ENCODE measurements at regions not wholly inside any gene's neighbourhood (a gene's known extent, or its start where the extent isn't known, plus 50 kb on each side); places are given as distances from the start of the nearest gene placed in this dataset.

DNA sequence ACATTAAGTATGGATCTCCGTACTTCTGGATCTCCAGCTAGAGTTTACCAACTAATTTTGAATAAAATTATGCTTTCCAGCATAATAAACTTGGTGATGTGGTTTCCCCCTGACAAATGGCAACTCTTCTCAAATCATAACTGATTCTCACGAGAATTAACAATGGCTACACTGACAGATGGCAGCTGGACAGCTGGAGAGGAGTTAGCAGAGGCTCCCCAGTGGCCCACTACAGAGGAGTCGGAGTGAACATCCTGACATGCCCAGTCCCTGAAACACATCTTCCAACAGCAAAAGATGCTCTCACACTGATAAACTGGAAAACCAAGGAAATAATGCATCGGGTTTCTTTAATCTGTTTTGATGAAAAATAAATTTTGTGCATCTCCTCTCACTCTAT, 239.6 kb downstream of the MAN2A1 start:
- no peak overlapping the region for H3K4me3 ChIP-seq
- WGBS, 2 donors = 71 to 83% methylated on average over 4 of the region's 4 CpGs
- H3K4me1 ChIP-seq = no peaks in the 10 kb centered on the region
- no peaks in the 10 kb centered on the region for H3K36me3 ChIP-seq
- no peak for DNase-seq (ENCODE audit: low spot score in 2 of 2)
- TF ChIP-seq POLR2A (IDR thresholded peaks at IDR 0.05) (no peak), CTCF (IDR thresholded peaks at IDR 0.05) (no peak), EP300 (IDR thresholded peaks at IDR 0.05) (no peak)
- no peaks in the 10 kb centered on the region for H3K9me3 ChIP-seq
- H3K27ac ChIP-seq = no peak overlapping the region
- no peaks in the 10 kb centered on the region for H3K27me3 ChIP-seq

DNA sequence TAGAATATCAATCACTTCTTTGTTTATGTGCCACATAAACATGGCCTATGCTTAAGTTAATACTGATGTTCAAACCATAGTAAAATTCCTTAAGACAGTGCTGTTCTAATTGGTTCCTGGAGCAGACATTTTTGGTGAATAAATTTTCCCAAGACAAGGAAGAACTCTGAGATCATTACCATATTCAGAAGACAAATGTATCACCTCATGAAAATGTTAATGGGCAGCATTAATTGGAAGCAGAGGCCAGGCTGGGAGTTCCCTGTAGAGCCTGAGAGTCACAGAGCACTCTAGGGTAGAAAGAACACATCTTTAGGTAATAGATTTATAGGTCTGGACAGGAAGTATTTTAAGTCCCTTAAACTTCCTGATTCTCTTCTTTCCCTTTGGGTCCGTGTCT, 240.2 kb downstream of the MAN2A1 start:
- no peak for DNase-seq (ENCODE audit: low spot score in 2 of 2)
- no peaks in the 10 kb centered on the region for H3K4me1 ChIP-seq
- no peaks in the 10 kb centered on the region for H3K27me3 ChIP-seq
- no peak overlapping the region for H3K27ac ChIP-seq
- H3K36me3 ChIP-seq = no peaks in the 10 kb centered on the region
- no peak overlapping the region for H3K4me3 ChIP-seq
- WGBS, 2 donors = 53 to 57% methylated on average over 1 of the region's 1 CpG
- H3K9me3 ChIP-seq = no peaks in the 10 kb centered on the region
- no peak for TF ChIP-seq EP300 (IDR thresholded peaks at IDR 0.05)
- TF ChIP-seq CTCF (IDR thresholded peaks at IDR 0.05) = no peak
- TF ChIP-seq POLR2A (IDR thresholded peaks at IDR 0.05) = no peak

DNA sequence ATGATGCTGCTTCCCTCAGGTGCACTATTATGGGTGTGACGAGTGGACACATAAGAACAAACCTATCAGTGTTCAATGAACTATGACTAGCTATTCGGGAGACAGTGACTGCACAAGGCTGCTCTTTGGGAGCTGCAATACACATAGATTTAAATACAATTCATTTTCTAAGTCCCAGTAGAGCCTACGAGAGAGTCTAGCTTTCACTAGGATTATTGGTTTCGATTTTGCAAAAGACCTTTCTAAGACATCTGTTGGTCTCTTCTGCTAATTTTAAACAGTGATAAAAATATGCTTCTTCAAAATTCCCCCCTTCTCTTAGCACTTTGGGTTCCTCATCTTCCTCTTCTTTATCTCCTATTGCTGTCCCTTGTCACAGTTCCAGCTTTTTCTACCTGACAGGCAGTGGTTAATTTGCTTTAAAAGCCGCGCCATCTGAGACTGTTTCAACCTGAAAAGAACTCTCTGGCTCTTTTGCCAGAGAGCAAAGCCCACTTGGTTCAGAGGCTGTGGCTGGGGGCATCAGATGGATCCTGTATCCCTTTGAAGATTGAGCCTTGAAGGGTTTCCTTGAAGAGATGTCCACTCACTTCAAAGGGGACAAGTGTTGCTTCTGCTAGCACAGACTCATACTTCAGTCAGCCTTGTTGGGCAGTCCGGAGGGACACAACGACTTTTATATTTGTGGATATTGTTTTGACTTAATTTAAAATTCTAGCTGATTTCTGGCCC, 241.5 kb downstream of the MAN2A1 start:
- 78 to 80% methylated on average over 8 of the region's 8 CpGs for WGBS, 2 donors
- Histone ChIP-seq H3K4me1 (no peaks in the 10 kb centered on the region), H3K4me3 (no peak overlapping the region), H3K27ac (no peak overlapping the region), H3K9me3 (no peaks in the 10 kb centered on the region), H3K27me3 (no peaks in the 10 kb centered on the region), H3K36me3 (no peaks in the 10 kb centered on the region)
- TF ChIP-seq CTCF (IDR thresholded peaks at IDR 0.05) = no peak
- TF ChIP-seq POLR2A (IDR thresholded peaks at IDR 0.05) = no peak
- TF ChIP-seq EP300 (IDR thresholded peaks at IDR 0.05) = no peak
- DNase-seq (ENCODE audit: low spot score in 2 of 2) = no peak

DNA sequence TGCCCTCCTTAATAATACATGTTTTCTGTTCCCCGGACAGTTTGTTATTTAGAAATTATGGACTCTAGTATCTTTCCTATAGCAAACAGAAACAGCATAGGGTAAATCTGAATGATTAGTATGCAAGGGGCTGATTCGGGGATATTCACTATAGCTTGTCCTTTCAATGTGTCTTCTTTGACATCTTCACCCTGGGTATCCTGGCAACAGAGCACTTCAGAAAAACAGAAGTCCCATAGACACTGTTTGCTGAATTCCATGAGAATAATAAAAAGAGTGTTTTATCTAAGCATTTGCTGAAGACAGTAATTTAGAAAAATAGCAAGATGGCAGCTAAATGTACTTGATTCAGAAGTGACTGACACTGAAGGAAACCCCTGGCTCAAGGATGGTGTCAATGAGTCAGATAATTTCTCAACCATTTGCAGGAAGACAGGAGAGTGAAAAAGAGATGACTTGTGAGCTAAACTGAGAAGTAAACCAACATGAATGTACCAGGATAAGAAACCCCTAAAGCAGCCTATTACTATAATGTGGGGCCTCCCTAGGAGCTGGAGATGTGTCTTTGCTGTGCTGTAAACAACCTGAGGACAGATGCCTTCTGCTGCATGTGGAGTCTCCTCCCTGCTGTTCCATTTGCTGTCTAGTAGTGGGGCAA, 246.2 kb downstream of the MAN2A1 start:
- DNase-seq (ENCODE audit: low spot score in 2 of 2) = no peak
- H3K27ac ChIP-seq = no peak overlapping the region
- H3K9me3 ChIP-seq = peaks cover 0 to 11% (median 0%) of the 10 kb centered on the region in 4 donors
- no peaks in the 10 kb centered on the region for H3K27me3 ChIP-seq
- no peaks in the 10 kb centered on the region for H3K4me1 ChIP-seq
- H3K4me3 ChIP-seq = no peak overlapping the region
- TF ChIP-seq POLR2A (IDR thresholded peaks at IDR 0.05) = no peak
- TF ChIP-seq EP300 (IDR thresholded peaks at IDR 0.05) = no peak
- TF ChIP-seq CTCF (IDR thresholded peaks at IDR 0.05) = no peak
- no peaks in the 10 kb centered on the region for H3K36me3 ChIP-seq
- WGBS, 2 donors = 62 to 66% methylated on average over 2 of the region's 2 CpGs

- WGBS, 2 donors = 63 to 73% methylated on average over 2 of the region's 2 CpGs
Measured at GRCh38 chr5:109936996-109937395, 247.3 kb downstream of the MAN2A1 start.

More at GRCh38 chr5:109936996-109937395, 247.3 kb downstream of the MAN2A1 start:
- H3K4me1 ChIP-seq = no peaks in the 10 kb centered on the region
- no peak for TF ChIP-seq POLR2A (IDR thresholded peaks at IDR 0.05)
- TF ChIP-seq EP300 (IDR thresholded peaks at IDR 0.05) = no peak
- no peak for TF ChIP-seq CTCF (IDR thresholded peaks at IDR 0.05)
- no peak overlapping the region for H3K27ac ChIP-seq
- DNase-seq (ENCODE audit: low spot score in 2 of 2) = no peak
- peaks cover 0 to 12% (median 0%) of the 10 kb centered on the region in 4 donors for H3K9me3 ChIP-seq
- H3K4me3 ChIP-seq = no peak overlapping the region
- H3K27me3 ChIP-seq = no peaks in the 10 kb centered on the region
- no peaks in the 10 kb centered on the region for H3K36me3 ChIP-seq
